ENCODE measurements at regions not wholly inside any gene's neighbourhood (a gene's known extent, or its start where the extent isn't known, plus 50 kb on each side); places are given as distances from the start of the nearest gene placed in this dataset.

- DNase-seq = no peak
These were observed 346.8 kb downstream of the STK39 start for GRCh38 chr2:167900435-167901114.

GRCh38 chr2:167898340-167898739, 349.1 kb downstream of the STK39 start:
- no peak for DNase-seq

GRCh38 chr2:167891841-167892240, 355.6 kb downstream of the STK39 start:
- no peak for DNase-seq

GRCh38 chr2:167890739-167891138, 356.7 kb downstream of the STK39 start:
- no peak for DNase-seq

- DNase-seq = no peak
These were observed 367.0 kb downstream of the STK39 start for GRCh38 chr2:167880415-167880814.

GRCh38 chr2:167875529-167875928, 371.9 kb downstream of the STK39 start:
- no peak for DNase-seq

GRCh38 chr2:167874812-167875211, 372.6 kb downstream of the STK39 start:
- no peak for DNase-seq

GRCh38 chr2:167871286-167871685, 376.1 kb downstream of the STK39 start:
- DNase-seq = no peak

GRCh38 chr2:167869200-167869599, 378.2 kb downstream of the STK39 start:
- no peak for DNase-seq

- DNase-seq = no peak
These were observed 384.0 kb downstream of the STK39 start for GRCh38 chr2:167863377-167863776.

- no peak for DNase-seq
These were observed 384.6 kb downstream of the STK39 start for GRCh38 chr2:167862782-167863181.

GRCh38 chr2:167862296-167862695, 385.1 kb downstream of the STK39 start:
- no peak for DNase-seq

- no peak for DNase-seq
These were observed 385.7 kb downstream of the STK39 start for GRCh38 chr2:167861574-167862193.

GRCh38 chr2:167860082-167860481, 387.3 kb downstream of the STK39 start:
- DNase-seq = no peak

GRCh38 chr2:167859676-167860075, 387.7 kb downstream of the STK39 start:
- no peak for DNase-seq

GRCh38 chr2:167858086-167858485, 389.3 kb downstream of the STK39 start:
- DNase-seq = no peak

GRCh38 chr2:167857416-167857815, 390.0 kb downstream of the STK39 start:
- no peak for DNase-seq

- no peak for DNase-seq
These were observed 391.2 kb downstream of the STK39 start for GRCh38 chr2:167856190-167856589.

- no peak for DNase-seq
These were observed 392.2 kb downstream of the STK39 start for GRCh38 chr2:167855211-167855610.

GRCh38 chr2:167853717-167854116, 393.7 kb downstream of the STK39 start:
- no peak for DNase-seq

GRCh38 chr2:167851876-167852275, 395.5 kb downstream of the STK39 start:
- DNase-seq = no peak

- DNase-seq = no peak
These were observed 396.0 kb downstream of the STK39 start for GRCh38 chr2:167851323-167851860.

GRCh38 chr2:167844714-167845530, 402.5 kb downstream of the STK39 start:
- DNase-seq = peak; percentile 26 to 44

GRCh38 chr2:167843657-167844056, 403.7 kb downstream of the STK39 start:
- no peak for DNase-seq
